ENCODE measurements at regions not wholly inside any gene's neighbourhood (a gene's known extent, or its start where the extent isn't known, plus 50 kb on each side); places are given as distances from the start of the nearest gene placed in this dataset.

DNA sequence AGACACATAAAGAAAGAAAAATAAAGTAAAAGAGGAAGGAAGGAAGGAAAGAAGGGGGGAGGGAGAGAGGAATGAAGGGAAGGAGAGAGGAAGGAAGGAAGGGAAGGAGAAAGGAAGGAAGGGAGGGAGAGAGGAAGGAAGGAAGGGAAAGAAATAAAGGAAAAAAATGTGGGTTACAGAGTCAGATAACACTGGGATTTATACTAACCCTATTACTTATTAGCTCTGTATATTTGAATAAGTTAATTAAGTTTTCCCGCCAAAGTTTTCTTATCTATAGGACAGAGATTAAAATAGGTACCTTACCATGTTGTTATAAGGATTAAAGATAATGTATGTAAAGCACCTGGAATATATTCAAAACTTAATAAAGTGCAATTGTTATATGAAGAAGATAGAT, 439.3 kb upstream of the KCNMB2 start:
- TF ChIP-seq, protein P1, sequence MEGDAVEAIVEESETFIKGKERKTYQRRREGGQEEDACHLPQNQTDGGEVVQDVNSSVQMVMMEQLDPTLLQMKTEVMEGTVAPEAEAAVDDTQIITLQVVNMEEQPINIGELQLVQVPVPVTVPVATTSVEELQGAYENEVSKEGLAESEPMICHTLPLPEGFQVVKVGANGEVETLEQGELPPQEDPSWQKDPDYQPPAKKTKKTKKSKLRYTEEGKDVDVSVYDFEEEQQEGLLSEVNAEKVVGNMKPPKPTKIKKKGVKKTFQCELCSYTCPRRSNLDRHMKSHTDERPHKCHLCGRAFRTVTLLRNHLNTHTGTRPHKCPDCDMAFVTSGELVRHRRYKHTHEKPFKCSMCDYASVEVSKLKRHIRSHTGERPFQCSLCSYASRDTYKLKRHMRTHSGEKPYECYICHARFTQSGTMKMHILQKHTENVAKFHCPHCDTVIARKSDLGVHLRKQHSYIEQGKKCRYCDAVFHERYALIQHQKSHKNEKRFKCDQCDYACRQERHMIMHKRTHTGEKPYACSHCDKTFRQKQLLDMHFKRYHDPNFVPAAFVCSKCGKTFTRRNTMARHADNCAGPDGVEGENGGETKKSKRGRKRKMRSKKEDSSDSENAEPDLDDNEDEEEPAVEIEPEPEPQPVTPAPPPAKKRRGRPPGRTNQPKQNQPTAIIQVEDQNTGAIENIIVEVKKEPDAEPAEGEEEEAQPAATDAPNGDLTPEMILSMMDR (conservative IDR thresholded peaks at IDR 0.05; ENCODE audit: low read depth, low read length) = no peak
- TF ChIP-seq EZH2 (IDR thresholded peaks at IDR 0.05; ENCODE audit: borderline replicate concordance, low read depth, low read length, poor library complexity, severe bottlenecking) = no peak

All from A673 (cell line).